DND-41 (cell line): ENCODE measurements at regions not wholly inside any gene's neighbourhood (a gene's known extent, or its start where the extent isn't known, plus 50 kb on each side); places are given as distances from the start of the nearest gene placed in this dataset.

ENCODE experiments used
- EZH2 ChIP-seq: IDR thresholded peaks from 3 replicates; pipeline ENCODE4 v1.6.1; 2012; ENCODE audit warnings: borderline replicate concordance, low read depth, mild to moderate bottlenecking, moderate library complexity, low read length, inconsistent platforms; ENCODE audit not compliant: severe bottlenecking
- TF ChIP-seq, protein P1 (sequence below): IDR thresholded peaks from 2 replicates; pipeline ENCODE4 v1.5.1; 2012; ENCODE audit warnings: borderline replicate concordance, low read length, moderate library complexity, mild to moderate bottlenecking; ENCODE audit not compliant: poor library complexity, severe bottlenecking; ENCODE audit errors: extremely low read depth

DNA sequence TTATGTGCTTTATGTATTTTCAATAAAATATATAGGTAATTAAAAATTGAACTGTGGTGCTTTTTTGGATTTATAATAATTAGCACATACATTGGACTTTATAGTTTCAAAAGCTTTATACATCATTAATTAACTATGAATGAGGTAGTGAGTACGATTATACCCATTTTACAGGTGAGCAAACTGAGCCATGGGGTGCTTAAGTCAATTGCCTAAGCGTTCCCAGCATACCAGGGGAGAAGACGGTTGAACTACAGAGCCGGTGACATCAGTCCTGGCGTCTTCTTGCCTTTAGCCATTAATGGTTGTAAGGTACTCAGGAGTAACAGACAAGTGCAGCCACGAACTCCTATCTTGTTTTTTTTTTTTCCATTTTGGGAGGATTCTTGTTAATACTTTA is 172.8 kb downstream of the GATA3 start:
- TF ChIP-seq, protein P1, sequence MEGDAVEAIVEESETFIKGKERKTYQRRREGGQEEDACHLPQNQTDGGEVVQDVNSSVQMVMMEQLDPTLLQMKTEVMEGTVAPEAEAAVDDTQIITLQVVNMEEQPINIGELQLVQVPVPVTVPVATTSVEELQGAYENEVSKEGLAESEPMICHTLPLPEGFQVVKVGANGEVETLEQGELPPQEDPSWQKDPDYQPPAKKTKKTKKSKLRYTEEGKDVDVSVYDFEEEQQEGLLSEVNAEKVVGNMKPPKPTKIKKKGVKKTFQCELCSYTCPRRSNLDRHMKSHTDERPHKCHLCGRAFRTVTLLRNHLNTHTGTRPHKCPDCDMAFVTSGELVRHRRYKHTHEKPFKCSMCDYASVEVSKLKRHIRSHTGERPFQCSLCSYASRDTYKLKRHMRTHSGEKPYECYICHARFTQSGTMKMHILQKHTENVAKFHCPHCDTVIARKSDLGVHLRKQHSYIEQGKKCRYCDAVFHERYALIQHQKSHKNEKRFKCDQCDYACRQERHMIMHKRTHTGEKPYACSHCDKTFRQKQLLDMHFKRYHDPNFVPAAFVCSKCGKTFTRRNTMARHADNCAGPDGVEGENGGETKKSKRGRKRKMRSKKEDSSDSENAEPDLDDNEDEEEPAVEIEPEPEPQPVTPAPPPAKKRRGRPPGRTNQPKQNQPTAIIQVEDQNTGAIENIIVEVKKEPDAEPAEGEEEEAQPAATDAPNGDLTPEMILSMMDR, result no peak
- no peak for TF ChIP-seq EZH2
